Femur (tissue), 1 donor: ENCODE measurements at regions not wholly inside any gene's neighbourhood (a gene's known extent, or its start where the extent isn't known, plus 50 kb on each side); places are given as distances from the start of the nearest gene placed in this dataset.
A peak's percentile ranks its signal among the peaks of the same experiment; 100 is the strongest.

Experiments used
- DNase-seq: peaks from one replicate; pipeline ENCODE4 v3.0.0-alpha.2; 2017

DNA sequence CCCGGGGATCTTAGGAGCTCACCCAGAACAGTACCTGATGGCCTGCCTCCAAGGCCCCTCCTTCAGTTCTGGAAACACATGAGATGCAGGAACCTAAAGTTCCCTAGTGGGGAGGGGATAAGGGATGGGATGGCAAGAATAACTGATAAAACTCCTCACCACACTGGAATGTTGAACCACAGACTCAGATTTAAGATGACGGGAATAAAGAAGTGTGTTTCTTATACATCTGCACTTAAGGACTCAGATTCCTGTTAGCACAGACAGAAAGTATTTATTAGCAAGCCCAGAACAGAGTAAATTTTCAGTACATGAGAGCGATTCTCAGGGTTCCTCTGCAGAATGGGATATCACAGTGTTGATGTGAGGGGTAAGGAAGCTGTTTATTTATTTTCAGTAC lies 245.2 kb downstream of the TLE3 start:
- DNase-seq = no peak

DNA sequence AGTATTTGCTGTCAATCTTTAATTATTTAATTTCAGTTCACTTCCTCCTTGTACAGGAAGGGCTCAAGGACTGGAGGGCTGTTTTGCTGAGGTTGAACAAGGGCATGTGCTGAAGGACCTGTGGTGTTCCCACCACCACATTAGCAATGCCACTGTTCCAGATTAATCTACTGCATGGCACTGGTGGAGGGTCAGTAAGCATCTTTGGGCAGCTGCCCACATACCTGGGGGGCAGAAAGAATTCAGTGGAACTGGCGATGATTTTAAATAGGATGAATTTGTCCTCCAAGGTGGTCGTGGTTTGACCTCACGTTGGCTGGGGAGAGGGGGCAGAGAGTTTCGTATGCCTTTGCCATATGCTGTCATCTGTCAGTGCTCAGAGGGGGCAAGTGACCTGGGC lies 244.8 kb downstream of the TLE3 start:
- no peak for DNase-seq

DNA sequence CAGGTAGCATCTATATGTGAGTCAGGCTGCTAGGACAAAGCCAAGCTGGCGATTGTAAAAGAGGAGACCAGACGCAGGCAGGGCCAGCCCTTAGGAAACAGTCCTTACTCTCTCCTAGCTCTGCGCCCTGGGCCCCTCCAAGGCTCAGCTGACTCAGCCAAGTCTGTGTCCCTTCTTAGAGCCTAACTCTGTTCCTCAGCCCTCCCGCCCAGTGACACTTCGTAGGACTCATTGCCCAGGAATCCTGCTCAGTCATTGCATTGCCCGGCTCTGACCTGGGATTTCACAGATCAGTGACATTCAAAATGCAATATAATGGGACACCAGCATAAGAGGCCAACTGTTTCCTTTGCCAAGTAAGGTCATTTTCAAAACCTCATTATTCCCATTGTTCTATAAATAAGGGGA lies 244.2 kb downstream of the TLE3 start:
- DNase-seq = no peak

DNA sequence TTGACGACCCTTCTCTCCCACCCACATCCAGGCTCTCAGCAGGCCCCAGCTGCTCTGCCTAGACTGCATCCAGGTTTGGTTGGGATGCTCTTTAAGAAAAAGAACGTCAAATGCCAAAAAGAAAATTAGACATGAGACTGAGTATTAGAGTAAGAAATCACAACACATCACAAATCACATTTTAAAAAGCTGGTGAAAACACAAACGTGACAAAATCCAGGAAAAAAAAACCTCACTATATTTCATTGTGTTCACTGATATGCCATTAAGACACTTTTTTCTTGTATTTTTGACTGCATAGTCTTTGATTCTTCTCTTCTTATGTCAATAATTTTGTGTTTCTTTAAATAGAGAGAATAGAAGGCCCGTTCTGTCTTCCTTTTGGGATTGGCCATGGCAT lies 243.7 kb downstream of the TLE3 start:
- DNase-seq = no peak

DNA sequence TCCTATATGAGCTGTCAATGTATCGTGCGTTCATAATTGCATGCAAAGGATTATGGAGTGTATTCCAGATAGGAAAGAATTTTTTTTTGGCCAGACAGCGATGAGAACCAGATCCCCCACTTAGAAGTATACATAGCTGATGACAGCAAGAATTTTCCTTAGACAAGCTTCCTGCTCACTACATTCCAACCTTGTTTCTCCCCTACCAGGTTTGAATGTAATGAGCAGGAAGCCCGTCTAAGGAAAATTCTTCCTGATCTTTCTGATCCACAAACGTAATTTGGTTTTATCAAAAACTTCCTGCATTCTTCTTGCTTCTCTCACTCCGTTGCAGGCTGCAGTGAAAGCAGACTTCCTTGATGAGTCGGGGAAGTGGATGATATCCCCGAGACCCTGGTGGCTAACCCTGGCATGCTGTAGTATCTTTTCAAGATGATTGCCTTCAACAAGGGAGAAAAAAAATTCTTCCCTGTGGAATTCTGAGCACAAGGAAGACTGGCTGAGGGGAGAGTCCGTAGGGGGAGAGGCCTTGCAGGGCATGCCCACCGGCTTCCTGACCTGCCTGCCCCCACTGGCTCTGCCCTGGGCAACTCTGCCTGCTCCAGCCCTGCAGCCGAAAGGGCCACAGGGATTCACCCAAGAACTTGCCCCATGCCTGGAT lies 243.1 kb downstream of the TLE3 start:
- DNase-seq = no peak

DNA sequence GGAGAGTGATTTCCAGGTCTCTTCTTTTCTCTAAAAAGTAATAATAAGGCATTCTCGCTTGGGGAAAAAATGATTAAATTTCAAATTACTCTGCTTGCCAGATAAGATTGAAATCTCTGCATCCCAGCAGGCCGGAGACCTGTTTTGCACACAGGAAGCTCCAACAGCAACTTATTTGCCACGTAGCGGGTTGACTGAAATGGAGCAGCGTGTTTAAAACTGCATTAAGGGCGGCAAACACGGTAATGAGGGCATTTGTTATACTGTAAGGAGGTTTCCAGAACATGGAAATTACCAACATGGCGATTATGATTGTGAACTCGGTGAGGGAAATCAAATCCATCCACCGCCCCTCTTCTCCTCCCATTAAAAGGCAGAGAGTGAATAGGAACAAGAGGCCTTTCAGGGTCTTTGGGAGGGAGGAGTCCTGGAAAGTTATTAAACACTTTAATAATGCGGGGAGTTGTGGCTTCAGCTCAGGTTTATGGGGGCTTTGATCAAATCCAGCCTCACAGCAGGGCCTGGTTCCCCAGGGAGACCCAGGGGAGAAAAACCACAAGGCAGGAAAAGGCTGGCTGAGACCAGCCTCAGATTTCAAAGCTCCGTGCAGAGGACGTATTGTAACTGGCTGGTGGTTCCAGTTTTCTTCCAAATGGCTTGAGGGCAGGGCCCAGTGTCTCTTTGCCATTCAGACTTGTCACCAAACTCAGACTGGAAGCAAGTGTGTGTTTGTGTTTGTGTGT lies 242.3 kb downstream of the TLE3 start:
- DNase-seq = peak; percentile 50

DNA sequence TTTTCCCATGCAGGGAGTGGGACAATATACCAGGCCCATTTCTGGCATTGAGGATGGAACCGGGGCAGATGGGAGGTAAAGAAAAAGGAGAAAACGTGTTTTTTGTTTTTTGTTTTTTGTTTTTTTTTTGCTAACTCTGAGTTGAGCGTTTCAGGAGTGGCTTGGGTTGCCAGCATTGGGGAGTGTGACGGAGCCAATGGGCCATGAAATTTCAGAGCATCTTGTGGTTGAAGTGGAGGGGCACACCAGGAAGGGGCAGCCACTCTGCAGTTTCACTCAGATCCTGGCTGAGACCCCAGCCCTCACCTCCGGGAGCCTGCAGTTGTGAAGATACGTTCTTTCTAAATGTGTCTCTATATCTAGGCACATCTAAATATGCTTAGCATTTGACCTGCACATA lies 240.5 kb downstream of the TLE3 start:
- no peak for DNase-seq

DNA sequence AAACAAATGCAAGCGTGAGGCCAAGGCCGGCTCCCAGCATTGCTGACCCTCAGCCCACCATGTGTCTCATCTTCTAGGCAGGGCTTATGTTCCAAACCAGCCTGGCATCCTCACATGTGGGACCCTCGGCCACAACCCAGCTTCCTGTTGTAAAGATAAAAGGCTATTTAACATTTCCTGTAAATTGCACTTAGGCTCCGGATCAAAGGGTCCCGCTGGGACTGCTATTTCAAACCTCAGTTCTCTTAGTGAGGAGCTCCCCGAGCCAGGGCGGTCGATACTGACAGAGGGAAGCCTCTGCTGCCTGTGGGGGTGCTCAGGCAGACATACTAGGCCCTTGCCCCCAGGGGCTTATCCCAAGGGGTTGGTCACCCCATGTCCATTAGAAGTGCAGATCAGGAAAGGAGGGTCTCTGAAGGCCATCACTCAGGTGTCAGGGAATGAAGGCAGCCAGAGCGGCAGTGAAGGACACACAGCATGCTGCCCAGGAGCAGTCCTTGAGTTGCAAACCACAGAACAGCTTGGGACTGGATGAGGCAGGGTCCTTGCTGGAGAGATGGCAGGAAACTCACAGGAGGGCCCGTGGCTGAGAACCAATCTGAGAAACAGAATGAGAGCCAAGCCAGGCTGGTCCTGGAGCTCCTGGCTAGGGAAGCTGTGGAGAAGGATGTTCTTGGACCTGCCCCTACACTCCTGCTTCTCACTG lies 239.9 kb downstream of the TLE3 start:
- no peak for DNase-seq

DNA sequence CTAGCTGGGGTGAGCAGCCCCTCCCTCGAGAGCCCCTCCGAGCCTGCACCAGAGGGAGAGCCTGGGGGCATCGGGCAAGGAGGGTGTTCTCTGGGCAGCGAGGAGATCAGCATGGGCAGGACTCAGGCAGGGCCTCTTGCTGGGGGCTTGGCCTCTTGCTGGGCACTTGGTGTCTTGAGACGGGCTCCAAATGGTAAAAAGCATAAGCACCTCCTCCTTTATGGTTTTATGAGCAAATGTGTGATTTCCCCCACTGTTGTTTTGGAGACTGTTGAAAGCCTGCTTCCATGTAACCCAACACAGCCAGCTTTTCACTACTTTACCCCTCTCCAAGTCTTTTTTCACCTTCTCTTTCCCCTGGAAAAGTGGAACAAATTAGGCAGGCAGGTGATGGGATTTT lies 239.3 kb downstream of the TLE3 start:
- no peak for DNase-seq

DNA sequence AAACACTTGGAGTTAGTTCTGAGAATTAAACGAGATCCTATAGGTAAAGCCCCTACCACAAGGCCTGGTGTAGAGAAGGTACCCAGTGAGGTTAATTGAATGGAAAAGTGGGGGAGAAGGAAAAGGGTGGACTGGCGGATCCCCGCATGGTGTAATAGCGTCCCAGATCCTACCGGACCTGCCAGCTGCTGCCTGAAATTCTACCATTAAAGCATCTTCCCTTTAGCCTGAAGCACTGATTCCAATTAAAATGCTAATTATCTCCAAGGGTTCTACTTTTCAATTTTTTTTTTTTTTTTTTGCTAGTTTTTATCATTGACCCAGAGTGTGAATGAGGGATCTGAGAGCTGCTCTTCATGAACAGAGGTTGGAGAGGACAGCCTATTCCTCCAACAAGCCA lies 237.9 kb downstream of the TLE3 start:
- no peak for DNase-seq

DNA sequence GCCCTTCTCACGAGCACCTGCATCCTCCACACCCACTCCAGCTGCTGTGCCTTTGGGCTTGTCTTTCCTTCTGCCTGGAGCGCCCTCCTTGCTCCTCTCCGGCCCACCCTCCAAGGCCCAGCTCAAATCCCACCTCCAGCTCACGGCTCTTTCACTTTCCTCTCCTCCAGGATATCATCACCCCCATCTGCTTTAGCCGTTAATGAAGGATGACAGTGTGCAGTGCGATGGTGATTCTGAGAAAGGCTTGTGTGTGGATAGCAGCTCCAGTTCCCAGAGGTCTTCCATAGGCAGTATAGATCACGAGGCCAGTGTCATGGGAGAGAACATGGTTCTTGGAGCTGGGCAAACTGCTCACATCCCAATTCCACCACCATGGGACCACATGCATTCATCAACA lies 237.4 kb downstream of the TLE3 start:
- no peak for DNase-seq

DNA sequence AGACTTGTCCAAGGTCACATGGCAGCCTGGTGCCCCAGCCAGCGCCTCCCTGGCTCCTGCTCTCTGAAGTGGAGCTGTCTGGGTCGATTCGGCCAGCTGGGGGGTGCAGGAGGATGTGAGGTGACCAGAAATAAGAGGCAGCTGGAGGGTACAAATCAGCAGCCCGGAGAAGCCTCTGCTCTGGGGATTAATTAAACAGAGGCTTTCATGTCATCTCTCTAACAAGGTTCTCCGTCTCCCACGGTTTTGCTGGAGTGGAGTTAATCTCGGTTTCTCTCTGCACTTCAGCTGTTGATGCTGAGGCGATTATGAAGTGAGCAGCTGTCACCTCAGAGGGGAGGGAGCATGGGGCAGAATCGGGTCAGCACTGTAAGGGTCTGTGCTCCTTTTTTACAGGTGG lies 236.8 kb downstream of the TLE3 start:
- DNase-seq = no peak

DNA sequence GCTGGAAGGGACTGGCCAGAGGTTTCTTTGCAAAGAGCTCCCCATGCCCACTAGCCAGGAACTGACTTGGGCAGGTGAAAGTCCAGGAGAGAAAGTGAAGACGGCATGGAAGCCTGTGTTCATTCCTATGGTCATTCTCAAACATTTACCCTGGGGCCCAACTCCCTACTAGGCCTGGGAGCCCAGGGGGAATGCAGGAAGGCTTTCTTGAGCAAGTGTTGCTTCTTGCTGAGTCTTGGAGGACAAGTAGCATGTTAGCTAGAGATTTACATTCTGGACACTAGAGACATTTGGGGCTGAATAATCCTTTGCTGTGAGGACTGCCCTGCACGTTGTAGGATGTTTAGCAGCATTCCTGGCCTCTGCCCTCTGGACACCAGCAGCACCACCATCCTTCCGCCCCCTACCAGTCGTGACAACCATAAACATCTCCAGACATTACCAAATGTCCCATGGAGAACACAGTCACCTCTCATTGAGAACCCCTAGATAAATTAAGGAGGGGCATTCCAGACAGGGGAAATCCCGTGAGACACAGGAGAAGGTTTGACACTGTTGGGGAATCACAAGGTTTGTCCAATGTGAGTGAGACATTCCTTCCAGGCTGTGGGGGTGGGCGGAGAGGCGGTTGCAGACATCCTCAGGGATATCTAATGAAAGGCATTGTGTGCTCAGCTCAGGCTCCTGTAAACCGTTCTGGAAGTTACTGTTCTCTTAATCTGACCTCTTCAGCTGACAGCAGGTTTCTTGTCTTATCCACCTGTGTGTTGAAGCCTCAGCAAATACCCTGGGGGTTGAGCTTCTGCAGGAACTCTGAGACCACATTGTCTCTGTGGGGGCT lies 236.2 kb downstream of the TLE3 start:
- no peak for DNase-seq

DNA sequence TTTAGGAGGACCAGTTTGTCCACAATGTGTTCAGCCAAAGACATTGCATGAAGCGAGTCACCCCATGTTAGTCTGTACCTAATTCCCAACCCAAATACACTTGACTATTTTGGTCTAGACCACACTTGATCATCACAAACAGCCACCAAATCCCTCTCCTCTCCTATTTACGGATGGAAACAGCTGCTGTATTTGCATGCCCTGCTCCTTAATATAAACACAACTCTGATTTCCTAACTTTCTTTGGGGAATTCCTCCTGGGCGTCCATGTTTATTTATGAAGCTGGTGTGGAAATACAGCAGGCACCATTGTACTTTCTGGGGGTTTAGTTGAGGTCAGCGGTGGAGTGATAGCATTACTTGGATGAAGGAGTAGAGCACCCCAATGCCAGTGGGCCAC lies 235.2 kb downstream of the TLE3 start:
- no peak for DNase-seq

DNA sequence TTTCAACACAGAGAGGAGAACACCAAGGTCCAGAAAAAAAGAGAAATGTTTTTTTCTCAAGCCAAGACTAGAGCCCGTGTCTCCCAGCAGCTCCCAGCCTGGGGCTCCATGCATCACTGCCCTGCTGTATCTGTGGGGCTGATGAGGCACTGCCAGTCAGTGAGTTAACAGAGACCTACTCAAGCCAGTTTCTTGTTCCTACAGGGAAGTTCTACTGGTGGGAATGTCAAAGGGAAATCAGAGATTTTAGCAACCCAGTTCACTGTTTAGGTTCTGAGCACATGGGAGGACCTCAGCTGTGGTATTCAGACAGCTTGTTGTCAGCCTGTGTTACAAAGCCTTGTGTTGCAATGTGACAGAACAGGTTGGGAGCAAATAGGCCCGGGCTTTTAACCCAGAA lies 234.3 kb downstream of the TLE3 start:
- DNase-seq = no peak

DNA sequence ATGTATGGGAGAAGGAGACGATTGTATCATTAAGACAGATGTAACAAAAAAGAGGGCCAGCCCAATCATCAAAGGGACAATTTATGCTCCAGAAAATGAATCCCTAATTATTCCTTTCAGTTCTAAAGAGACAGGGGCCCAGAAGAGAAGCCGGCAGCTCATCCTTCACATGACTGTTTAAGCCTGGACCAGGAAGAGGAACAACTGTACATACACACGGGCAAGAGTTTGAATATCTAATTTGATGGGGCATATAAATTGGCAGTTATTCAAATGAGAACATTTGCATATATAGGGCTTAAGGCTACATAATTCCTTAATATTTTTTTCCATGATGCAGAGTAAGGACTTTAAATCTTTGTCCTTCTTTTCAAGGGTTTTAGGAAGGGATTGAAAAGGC lies 232.3 kb downstream of the TLE3 start:
- no peak for DNase-seq

DNA sequence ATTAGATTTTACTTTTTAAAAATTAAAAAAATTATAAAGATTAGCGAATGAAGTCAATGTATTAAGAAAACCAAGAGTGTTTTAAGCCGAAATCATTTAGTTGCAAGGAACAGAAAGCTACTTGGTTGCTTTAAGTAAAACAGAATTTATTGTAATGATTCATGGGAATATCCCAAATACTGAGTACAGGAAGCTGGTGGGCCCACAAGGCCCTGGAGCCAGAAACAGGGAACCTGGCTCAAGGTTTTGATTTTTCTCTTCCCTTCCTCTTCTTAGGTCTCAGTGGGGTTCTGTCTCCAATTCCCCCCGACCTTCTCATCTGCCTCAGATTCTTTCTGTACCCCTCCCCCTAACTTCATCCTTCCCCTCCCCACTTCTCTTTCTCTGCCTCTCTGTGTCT lies 229.0 kb downstream of the TLE3 start:
- DNase-seq = no peak

DNA sequence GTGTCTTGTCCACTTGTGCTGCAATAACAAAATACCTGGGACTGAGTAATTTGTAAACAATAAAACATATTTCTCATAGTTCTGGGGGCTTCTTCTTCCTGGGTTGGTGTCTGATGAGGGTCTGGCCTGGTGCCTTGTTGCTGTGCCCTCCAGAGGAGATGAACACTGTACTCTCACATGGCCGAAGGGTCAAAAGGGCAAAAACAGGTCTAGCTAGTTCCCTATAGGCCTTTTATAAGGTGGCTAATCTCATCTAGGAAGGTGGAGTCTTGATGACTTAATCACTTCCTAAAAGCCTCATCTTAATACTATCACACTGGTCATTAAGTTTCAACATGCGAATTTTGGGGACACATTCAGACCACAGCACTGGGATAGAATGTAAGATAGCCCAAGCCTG lies 228.4 kb downstream of the TLE3 start:
- DNase-seq = no peak

DNA sequence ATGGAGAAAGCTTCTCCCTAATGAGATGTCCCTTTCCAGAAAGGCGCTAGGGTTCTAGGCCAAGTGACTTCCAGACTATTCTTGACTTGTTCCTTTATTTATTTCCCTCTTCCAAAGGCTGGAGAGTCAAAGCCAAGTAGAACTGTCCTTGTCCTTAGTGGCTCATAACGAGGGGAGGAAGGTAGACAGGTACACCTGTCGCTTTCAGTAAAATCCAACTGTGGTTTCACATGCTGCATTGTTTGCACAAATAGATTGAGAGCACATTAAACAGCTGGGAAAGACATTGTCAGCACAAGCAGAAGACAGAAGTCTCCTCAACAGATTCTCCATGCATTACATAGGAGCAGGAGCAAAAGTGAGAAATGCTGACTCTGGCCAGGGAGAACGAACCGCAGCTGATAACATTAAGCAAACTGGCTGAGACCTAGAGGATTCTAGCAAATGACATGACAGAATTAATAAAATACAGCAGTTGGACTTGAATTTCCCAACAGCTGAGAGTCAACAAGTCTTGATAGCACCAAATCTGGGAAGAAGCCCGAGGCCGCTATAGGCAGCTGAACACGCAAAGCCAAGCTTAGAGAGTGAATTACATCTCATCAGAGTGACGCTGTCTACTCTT lies 227.7 kb downstream of the TLE3 start:
- no peak for DNase-seq

DNA sequence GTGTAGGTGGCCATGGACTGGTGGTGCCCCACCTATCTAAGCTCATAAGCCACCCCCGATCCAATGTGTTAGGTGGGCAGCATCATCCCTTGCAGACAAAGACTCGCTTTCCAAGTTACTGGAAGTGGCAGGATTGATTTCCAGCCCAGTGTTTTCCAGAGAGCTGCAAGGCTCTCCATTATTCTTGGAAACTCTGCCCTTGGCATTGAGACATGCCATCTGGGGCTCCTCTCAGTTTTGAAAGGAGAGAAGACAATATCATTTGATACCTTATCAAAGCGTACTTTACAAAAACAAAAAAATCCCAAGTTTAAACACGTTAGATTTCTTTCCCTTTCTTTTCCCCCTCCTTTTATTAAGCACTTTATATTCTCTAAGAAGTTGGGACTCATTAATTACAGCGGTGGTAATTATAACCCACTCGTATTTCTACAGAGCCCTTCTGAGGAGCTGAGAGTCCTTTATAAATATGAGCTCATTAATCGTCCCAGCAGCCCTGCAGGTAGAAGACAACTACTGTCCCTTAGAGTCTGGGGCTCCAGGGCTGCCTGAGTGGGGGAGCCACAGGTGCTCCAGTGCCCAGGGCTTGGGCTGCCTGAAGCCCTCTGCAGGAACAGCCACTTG lies 226.1 kb downstream of the TLE3 start:
- DNase-seq = no peak

DNA sequence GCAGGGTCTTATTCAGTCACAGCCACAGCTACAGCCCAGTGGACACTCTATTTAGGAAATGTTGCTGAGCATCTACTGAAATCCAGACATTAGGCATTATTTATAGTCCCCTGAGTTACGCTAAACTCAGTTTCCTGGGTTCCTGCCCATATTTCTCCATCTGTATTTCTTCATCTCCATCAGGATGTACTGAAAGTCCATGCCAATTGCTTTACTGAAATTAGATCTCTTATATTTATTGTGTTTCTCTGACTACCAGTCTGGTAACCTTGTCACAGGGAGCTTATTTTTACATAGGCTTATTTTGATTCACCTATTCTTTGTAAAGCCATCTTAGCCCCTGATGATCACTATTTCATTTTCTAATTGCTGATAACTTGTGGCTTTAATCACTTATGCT lies 223.9 kb downstream of the TLE3 start:
- DNase-seq = no peak

DNA sequence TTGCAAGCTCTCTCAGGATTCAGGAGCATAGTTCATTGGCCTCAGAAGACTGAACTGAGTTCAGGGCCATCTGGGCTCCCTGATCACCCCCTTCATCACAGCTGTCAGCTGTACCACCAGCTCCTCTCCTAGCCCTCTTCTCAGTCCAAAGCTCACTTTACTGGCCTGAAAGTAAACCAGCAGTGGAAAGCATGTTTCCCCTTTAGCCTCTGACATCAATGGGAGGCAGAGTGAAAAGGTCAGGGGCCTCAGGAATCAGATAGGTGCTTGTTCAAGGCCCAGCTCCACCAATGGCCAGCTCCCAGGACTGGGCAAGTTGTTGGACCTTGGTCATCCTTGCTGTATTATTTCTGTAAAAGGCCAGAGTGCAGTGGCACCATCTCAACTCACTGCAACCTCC lies 223.4 kb downstream of the TLE3 start:
- DNase-seq = no peak
